Renal cortical epithelial cell (primary cell): ENCODE measurements at regions not wholly inside any gene's neighbourhood (a gene's known extent, or its start where the extent isn't known, plus 50 kb on each side); places are given as distances from the start of the nearest gene placed in this dataset.

Experiments
- DNase-seq: peaks from one replicate; pipeline ENCODE4 v3.0.0-alpha.2; 2011; ENCODE audit warnings: low read depth

DNA sequence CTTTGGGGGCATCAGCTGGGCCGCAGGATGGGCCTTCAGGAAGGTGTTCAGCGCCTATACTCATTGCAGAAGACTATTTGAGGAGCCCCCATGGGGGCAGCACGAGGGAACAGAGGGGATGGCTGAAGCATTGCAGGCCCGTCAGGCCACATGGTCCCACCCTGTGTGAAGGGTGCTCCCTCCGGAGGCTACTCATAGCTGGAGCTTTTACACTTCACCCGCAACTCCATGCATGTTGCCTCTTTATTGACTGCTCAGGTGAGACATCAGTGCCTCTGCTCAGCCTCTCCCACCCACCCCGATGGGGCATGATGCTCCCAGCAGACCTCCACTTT lies 1500.9 kb downstream of the TBC1D22A start:
- no peak for DNase-seq

DNA sequence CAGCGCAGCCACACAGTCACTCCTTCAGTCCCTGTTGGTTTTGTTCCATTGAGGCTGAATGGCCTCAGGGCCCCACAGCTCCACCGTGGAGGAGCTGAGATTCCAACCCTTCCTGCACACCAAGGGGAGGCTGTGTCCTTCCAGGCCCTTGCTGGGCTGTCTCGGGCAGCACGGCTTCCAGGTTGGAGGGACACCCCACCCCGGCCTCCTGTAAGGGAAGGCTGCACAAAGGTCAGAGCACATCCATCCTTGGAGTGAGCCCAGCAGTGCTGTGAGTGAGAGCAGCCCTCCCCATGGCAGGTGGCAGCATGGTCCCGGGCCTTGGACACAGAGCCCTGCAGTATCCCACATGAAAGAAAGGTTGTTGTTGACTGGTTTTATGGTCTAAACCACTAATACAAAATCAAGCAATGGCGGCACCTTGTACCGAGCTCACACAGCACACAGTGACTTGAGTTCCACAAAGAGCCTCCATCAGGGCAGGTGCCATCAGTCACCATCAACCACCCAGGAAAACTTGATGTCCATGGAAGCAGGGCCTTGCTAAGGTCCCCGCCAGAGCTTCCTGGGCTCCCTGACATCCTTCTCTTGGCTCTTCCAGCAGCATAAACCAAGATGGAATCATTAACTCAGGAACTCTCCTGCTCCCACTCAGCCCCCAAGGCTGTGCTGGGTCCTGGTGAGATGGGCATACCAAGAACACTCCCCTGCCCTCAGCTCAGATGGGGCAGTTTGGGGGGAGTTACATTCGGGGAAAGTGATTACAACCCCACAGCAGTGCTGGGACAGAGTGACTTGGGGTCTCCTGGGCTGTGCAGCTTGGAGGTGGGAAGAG lies 1500.4 kb downstream of the TBC1D22A start:
- DNase-seq, result no peak

DNA sequence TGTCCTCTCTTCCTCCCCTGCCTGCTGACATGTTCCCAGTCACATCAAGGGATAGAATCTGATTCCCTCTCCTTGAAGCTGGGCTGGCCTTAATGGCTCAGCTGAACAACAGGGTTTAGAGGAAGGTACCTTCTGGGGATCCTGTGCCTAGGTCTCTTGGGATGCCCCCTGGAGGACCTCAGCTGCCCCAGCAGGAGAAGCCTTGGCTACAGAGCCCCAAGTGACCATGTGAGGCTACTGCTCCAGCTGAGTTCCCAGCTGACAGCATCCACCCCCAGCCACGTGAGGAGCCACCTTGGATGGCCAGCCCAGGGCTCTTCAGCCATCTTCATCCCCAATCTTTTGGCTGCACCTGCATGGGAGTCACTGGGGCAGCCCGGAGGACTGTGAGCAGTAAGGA lies 1499.3 kb downstream of the TBC1D22A start:
- DNase-seq, result no peak

DNA sequence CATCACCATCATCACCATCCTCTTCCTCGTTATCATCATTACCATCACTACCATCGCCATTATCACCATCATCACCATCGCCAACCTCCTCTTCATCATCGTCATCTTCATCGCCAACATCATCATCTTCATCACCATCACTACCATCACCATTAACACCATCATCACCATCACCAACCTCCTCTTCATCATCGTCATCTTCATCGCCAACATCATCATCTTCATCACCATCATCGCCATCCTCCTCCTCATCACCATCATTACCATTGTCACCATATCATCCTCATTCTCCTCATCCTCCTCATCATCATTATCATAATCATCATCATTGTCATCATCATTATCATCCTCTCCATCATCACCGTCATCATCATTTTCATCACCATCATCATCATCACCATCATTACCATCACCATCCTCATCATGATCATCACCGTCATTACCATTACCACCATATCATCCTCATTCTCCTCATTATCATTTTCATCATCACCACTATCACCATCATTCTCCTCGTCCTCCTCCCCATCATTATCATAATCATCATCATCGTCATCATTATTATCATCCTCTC lies 1498.7 kb downstream of the TBC1D22A start:
- no peak for DNase-seq

DNA sequence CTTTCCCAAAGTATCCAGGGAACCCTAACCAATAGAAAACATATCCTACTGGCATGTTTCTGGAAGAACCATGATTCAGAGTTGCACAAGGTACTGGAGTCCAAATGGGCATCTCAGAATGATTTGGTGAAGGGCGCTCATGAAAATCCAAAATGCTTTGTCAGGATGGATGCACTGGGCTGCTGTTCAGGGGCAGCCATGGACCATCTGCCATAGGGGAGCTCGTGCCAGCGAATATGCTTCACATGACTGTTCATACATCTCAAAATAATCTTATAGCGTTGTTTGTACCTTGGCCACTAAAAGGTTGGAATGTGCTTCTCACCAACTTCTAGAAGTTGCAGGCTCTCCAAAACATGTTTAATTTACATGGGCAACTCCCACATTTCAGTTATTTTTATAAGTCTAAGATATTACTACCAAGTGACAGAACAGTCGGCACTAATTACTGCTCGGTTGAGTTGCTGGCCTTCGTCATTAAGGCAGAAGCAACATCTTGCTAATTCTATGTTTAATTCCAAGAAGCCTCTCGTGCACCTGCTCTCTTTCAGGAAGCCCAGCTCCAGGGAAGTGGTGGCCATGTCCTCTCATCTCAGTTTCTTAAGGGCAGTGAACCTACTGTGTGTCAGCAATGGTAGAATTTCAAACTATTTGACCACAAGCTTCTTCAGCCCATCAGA lies 1497.7 kb downstream of the TBC1D22A start:
- DNase-seq, result no peak

DNA sequence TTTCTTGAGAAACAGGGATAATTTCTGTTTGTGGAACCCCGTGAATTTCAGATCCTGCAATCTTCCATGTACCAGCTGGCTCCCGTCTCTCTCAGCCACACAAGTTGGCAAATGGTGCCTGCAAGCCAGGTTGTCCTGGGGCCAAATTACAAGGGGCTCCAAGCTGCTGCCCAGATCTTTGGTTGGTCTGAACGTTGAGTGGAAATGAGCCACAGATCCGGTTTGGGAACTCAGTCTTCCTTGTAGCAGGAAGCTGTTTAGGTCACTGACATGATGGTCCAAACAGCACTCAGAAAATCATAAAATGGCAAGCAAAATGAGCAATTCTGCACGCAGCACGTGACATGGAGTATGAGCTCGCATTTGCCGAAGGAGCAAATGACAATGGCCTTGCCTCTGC lies 1496.4 kb downstream of the TBC1D22A start:
- no peak for DNase-seq

DNA sequence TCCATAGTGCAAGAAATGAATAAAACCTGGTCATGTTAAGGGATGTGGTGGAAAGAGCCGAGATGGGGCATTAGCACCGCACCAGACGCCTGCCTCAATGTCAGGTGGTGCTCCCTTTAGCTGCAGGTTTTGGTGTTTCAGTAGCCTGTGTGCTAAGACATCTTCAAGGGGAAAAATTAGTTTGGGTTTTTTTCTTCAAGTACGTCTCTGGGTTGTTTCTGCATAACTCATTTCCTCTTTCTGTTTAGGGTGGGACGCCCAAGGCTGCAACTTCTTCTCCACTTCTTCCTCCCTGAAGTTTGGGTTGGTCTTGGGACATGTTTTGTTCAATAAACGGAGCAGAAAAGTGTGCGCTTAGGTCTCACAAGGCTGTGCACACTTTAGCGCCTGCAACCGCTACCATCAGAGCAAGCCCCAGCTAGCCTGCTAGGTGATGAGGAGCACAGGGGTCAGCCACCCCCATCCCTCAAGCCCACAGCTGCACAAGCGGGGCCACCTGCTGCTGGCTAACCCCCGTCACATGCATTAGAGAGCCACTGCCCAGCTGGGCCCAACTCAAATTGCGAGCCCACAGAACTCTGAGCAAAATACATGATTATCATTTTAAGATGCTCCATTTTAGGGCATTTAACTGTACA lies 1495.7 kb downstream of the TBC1D22A start:
- no peak for DNase-seq

DNA sequence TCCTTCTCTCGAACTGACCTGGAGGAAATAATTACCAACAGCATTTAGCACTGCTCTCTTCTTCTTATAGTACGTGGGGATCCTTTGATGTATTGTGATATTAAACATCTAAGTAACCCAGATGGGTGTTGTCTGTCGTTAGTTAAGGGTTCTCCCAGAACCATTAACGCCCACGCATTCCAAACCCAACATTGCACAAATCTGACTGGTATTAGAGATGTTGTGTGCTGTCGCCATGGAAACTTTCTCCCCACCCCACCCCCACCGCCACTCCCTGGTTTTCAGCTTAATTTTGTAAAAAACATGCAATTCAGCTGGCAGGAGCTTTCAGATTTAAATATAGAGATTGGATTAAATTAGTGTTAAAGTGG lies 1495.2 kb downstream of the TBC1D22A start:
- no peak for DNase-seq

DNA sequence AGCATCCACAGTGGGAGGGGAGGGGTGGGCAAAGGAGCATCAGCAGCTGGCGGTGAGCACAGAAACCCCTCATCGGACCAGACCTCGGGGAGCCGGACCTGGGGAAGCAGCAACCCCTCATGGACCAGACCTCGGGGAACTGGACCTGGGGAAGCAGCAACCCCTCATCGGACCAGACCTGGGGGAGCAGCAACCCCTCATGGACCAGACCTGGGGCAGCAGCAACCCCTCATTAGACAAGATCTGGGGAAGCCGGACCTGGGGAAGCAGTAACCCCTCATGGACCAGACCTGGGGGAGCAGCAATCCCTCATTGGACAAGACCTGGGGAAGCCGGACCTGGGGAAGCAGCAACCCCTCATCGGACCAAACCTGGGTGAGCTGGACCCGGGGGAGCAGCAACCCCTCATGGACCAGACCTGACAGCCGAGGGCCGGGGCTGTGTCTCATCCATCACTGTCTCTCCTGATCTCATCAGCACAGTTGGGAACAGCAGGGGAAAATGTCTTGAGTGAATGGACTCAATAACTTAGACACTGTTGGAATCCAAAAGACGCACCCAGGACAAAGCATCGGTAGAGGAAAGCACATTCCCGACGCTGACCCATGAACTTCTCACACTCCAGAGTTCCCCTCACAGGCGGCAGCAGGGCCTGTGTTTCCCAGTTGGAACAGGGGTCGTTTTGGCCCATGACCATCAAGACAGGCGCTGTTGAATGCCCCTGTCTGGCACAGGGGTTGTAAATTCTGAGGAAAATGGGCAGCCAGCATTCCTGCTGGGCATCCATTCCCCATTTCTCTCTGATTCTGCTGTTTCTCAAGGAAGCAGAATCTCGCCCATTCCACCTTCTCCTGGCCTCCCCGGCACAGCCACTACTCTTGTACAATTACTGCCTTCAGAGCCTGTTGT lies 1494.6 kb downstream of the TBC1D22A start:
- DNase-seq, result no peak

DNA sequence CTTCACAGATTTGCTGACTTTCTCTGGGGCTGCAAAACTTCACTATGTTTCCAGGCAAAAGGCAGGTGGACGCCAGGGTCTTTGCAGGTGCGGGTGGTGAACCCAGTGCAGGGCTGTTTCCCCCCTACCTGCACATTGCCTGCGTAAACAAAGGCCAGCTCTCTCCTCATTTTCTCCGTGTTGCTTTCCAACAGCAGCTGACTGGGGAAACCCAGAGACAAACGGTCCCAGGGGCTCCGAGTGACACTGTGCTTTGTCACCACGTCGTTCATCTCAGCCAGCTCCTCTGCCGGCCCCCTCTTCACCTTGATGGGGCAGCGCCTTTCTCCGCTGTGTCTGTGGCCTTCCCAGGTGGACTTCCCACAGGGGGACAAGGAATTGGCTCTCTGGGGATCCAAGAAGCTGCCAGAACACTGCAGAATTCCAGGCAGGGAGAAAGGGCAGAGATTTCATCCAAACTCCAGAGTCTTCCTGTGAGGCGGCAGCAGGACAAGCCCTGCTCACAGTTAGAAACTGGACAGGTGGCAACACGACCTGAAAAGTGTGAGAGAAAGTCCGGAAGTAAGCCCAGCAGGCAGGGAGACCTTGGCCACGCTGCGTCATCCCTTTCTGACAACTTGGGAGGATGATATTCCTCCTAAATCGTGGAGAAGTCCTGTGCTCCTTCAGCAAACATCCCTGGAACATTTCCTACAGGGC lies 1493.7 kb downstream of the TBC1D22A start:
- DNase-seq, result no peak

DNA sequence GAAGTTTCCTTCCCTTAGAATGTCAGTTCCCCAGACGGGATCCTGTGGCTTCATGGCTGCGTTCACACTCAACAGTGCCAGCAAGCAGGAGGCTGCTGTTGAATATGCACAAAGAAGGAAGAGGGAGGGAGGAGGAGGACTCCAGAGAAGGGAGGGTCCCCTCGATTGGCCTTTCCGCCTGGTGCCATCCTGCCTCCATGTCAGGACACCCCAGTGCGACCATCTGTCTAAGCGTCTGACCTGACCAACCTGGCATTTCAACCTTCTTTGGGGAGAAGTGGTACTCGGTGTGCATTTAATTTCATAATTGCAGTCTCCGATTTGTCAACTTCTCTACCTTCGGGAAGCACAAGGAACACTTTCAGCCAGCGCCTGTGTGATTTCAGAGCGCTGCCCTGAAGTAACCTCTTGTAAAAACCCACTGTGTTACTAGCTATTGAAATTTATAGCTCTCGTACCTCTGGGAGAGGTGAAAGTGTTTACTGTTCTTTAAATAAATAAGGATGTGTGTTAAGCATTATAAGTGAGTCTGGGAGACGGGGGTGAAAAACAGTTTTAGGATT lies 1491.9 kb downstream of the TBC1D22A start:
- no peak for DNase-seq

DNA sequence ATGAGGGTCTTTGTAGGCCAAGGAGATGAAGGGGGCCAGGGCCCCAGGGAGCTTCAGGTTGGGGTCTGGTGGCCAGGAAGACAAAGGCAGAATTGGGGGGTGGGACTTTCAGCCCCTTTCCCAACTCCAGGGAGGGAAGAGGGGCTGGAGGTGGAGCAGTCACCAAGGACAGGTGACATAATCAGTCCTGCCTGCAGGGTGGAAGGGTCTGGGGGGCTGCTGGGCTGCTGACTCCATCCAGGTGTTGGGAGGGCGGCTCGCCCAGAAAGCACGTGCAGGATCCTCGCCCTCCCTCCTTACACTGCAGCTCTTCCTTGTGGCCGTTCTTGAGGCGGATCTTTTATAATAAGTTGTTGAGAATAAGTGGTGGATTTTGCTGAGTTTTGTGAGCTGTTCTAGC lies 1491.1 kb downstream of the TBC1D22A start:
- DNase-seq, result no peak

DNA sequence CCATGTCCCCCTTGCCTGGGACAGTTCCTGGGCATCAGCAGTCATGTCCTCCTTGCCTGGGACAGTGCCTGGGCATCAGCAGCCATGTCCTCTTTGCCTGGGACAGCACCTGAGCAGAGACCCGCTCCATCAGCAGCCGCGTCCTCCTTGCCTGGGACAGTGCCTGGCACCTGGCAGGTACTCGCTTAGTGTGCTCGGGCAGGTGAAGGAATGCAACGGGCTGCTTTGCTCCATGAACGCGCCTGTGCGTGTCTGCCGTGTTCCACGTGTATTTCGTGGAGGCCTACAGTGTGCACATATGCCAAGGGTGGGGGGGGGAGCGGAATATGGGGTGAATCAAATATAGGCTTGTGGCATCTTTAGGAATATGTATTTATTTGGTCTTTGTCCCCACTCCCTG lies 1490.7 kb downstream of the TBC1D22A start:
- no peak for DNase-seq

DNA sequence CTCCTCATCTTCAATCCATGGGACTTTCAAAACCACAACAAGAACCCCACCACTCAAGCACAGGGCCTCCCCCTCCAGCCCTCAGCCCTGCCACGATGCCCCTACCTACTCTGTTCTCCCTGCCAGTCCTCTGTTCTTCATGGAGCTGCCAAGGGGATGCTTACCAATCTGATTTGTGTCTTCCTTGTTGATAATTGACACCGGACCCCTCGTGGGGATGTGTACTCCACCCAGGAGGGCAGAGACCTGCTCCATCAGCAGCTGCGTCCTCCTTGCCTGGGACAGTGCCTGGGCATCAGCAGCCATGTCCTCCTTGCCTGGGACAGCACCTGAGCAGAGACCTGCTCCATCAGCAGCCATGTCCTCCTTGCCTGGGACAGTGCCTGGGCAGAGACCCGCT lies 1489.2 kb downstream of the TBC1D22A start:
- DNase-seq, result no peak

DNA sequence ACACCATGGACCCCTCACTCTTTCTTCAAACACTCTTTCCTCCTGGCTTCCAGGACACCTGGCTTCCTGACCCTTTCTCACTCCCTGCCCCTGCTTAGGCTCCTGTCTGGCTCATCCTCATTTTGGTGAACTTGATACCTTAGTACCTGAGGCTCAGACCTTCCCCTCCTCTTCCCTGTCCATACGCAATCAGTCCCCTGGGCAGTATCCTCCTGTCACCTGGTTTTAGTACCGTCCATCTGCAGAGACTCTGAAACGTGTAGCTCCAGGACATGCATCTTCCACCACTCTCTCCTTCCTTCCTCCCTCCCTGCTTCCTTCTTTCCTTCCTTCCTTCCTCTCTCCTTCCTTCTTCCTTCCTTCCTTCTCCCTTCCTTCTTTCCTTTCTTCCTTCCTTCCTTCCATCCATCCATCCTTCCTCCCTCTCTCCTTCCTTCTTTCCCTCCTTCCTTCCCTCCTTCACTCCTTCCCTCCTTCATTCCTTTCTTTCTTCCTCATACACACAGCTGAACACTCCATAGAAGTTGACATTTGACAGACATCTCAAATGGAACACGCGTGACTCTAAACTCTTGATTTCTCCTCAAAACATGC lies 1488.6 kb downstream of the TBC1D22A start:
- no peak for DNase-seq

DNA sequence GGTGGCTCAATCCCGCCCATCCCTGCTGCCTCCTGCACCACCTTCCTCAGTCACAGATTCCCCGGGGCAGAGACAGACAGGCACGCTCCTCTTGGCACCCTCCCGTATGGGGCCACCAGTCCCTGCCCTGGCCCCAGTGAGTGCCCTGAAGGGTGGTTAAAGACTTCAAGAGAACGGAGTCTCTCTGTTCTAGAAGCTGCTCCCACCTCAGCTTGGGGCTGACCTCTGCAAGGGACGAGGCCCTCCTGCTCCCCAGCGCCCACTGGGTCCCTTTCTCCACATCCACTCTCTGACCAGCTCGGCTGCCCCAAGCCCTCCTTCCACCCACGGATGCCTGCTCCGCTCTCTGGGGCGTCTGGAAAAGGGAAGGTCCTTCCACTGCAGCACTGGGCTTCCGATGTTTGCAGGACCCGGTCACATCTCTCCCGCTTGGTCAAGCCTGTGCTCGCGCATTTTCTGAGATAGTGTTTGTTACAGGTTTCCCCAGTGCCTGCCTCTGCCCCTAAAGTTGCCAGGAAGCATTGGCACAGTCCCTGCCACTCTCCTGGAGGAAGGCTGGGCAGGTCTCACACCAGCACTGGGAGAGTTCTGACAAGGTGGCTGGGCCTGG lies 1487.9 kb downstream of the TBC1D22A start:
- no peak for DNase-seq

DNA sequence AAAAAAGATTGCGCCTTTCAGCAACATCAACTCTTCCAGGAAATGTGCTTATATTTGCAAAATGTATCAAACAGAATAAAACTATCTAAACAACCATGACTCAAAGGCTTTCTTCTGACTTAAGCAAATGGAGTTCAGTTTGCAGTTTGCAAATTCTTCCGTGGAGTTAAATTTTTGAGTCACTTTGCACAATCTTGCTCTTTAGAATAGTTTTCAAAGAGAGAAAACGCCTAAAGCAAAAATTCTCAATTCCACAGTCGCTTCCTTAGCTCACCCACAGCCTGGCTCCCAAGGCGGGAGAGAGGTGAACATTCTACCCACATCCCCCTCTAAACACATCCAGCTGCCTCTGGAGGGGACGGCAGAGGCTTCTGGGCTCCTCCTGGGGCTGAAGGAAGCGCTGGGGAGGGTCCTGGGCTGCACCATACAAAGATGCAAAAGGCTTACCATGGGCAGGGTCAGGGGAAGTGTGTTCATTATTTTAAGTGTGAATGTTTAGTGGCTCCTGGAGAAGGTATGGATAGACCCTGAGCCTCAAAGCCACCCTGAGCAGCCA lies 1487.3 kb downstream of the TBC1D22A start:
- DNase-seq, result no peak

DNA sequence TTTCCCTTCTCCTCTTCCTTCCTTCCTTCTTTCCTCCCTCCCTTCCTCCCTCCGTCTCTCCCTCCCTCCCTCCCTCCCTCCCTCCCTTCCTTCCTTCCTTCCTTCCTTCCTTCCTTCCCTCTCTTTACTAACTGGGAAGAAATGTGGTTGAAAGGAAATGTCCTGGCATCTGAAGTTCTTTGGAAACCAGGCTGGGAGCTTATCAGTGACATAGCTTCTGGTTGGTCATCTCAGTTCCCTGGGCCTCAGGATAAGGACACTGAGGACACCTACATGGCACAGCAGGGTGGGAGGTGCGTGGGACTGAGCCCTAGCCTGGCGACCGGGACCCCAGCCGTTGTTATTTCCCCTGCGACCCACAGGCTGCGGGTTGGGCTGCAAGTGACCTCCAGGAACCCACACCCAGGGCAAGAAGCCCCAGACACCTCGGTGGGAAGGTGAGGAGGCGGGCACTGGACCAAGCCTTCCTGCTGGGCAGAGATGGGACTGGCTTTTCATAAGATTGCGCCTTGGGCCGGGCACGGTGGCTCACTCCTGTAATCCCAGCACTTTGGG lies 1486.5 kb downstream of the TBC1D22A start:
- DNase-seq, result no peak

DNA sequence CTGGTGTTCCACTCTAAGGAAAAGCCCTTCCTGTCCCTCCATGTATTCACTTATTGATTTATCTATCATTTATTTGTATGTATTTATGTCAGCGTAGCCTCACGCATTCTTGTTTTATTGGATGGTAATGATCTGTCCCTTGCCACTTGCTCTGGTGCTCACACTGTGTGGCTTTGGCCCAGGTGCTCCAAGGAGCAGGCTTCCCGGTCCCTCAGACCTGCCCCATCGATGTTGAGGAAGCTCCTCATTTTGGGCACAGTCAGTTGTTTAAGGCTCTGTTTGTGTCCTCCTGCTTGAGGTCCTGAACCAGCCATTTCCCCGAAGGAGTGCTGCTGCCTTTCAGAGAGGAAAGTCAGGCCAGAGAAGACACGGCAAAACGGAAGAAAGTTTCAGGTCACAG lies 1485.4 kb downstream of the TBC1D22A start:
- DNase-seq, result no peak

DNA sequence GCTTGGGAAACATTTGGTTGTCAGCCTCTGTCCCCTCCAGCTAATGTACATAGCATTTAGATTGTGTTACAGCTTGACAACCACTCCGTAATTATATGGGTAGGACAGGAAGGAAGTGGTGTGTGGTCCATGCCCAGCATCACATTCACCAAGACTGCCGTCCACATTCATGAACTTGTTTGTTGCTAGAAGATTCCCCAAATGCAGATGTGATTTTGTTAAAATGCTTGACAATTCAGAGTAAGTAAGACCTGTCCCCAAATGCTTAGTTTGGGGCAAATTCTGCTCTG lies 1482.7 kb downstream of the TBC1D22A start:
- no peak for DNase-seq
